ENCODE measurements at regions not wholly inside any gene's neighbourhood (a gene's known extent, or its start where the extent isn't known, plus 50 kb on each side); places are given as distances from the start of the nearest gene placed in this dataset.

GRCh38 chr1:242634732-242635131 lies 110.2 kb upstream of the PLD5 start:
- TF ChIP-seq CTCF (IDR thresholded peaks at IDR 0.05; ENCODE audit: low read depth, low read length, poor library complexity, severe bottlenecking) (no peak), EZH2phosphoT487 (IDR thresholded peaks at IDR 0.05; ENCODE audit: borderline replicate concordance, low read length) (no peak)

Data from DOHH2 (cell line).